ENCODE measurements at regions not wholly inside any gene's neighbourhood (a gene's known extent, or its start where the extent isn't known, plus 50 kb on each side); places are given as distances from the start of the nearest gene placed in this dataset.

GRCh38 chr14:65251213-65251612 lies 148.9 kb upstream of the MAX start:
- no peaks in the 10 kb centered on the region for H3K36me3 ChIP-seq (ENCODE audit: control insufficient read depth, insufficient read depth, low read length)
- no peak for DNase-seq (ENCODE audit: low read depth)

GRCh38 chr14:65252482-65253255 lies 150.4 kb upstream of the MAX start:
- no peaks in the 10 kb centered on the region for H3K36me3 ChIP-seq (ENCODE audit: control insufficient read depth, insufficient read depth, low read length)
- no peak overlapping the region for H3K4me3 ChIP-seq (ENCODE audit: low read depth, low read length)
- H3K27me3 ChIP-seq (ENCODE audit: control insufficient read depth, insufficient read depth, low read length): no peaks in the 10 kb centered on the region
- DNase-seq (ENCODE audit: low read depth): no peak
- TF ChIP-seq, protein P1, sequence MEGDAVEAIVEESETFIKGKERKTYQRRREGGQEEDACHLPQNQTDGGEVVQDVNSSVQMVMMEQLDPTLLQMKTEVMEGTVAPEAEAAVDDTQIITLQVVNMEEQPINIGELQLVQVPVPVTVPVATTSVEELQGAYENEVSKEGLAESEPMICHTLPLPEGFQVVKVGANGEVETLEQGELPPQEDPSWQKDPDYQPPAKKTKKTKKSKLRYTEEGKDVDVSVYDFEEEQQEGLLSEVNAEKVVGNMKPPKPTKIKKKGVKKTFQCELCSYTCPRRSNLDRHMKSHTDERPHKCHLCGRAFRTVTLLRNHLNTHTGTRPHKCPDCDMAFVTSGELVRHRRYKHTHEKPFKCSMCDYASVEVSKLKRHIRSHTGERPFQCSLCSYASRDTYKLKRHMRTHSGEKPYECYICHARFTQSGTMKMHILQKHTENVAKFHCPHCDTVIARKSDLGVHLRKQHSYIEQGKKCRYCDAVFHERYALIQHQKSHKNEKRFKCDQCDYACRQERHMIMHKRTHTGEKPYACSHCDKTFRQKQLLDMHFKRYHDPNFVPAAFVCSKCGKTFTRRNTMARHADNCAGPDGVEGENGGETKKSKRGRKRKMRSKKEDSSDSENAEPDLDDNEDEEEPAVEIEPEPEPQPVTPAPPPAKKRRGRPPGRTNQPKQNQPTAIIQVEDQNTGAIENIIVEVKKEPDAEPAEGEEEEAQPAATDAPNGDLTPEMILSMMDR (IDR thresholded peaks at IDR 0.05; ENCODE audit: insufficient read depth, low read length, poor library complexity, severe bottlenecking): no peak

More at GRCh38 chr14:65251213-65251612, 148.9 kb upstream of the MAX start:
- H3K27me3 ChIP-seq (ENCODE audit: control insufficient read depth, insufficient read depth, low read length): no peaks in the 10 kb centered on the region
- H3K4me3 ChIP-seq (ENCODE audit: low read depth, low read length): no peak overlapping the region
- TF ChIP-seq, protein P1 (IDR thresholded peaks at IDR 0.05; ENCODE audit: insufficient read depth, low read length, poor library complexity, severe bottlenecking): no peak

DNA sequence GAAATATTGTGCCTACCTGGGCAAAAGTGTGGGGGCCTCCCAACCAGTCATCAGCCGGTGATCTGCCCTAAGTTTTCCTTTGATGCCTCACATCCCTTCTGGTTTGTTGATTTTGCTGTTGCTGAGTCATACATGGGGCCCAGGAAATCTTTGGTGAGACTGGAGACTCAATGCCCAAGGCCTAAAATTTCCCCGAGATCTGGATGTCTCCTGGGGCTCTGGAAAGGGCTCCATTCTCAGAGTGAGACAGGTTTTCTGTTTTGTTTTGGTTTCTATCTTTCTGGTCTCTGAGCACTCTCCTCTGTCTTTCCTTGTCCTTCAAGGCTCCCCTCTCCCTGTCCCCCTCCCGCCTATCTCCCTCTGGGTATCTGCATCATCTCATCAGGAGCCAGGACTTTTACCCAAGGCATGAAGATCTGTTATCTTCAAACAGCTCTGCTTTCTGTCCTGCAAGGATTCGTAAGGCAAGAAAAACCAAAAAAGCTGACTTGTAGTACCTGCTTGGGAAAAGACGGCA lies 152.8 kb upstream of the MAX start:
- H3K36me3 ChIP-seq (ENCODE audit: control insufficient read depth, insufficient read depth, low read length): no peaks in the 10 kb centered on the region
- H3K4me3 ChIP-seq (ENCODE audit: low read depth, low read length): no peak overlapping the region
- TF ChIP-seq, protein P1 (IDR thresholded peaks at IDR 0.05; ENCODE audit: insufficient read depth, low read length, poor library complexity, severe bottlenecking): no peak
- no peaks in the 10 kb centered on the region for H3K27me3 ChIP-seq (ENCODE audit: control insufficient read depth, insufficient read depth, low read length)
- peak; percentile 53 for DNase-seq (ENCODE audit: low read depth)

DNA sequence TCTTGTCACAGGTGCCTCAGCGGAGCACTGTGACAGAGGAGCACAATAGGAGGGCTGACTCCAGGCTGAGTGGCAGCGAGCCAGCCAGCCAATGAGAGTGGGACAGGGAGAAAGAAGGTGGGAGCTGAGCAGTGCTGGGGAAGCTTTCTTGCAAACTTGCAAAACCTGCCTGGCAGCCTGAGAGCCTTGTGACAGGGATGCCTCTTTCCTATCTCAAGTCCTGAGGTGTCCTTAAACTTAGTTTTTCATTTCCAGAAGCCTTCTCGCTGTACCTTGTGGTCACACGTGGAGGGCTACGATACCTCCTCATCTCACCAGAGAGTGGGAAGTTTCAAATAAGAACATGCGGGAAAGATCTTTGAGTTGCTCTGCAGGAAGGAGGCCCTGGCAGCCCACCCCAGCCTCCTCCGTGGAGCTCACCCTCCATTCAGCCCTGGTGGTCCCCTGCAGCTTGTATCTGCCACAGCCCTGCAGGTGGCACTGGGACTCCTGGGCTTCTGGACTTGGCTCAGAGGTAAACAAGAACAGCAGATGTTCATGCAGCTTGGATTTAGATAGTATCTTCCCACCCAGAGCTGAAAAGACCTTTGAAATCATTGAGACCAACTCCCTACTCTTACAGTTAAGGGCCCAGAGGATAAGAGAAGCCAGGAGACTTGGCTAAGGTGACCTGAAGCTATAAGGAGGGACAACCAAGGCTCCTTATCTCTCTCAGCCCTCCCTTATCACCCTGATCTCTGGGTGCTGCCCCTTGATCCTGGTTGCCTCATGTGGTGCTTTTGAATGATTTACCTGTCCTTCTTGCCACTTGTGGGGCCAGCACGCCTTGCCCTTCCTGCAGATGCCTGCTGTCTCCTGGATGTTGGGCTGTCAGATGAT lies 153.5 kb upstream of the MAX start:
- Histone ChIP-seq H3K4me3 (ENCODE audit: low read depth, low read length) (no peak overlapping the region), H3K36me3 (ENCODE audit: control insufficient read depth, insufficient read depth, low read length) (no peaks in the 10 kb centered on the region), H3K27me3 (ENCODE audit: control insufficient read depth, insufficient read depth, low read length) (no peaks in the 10 kb centered on the region)
- TF ChIP-seq, protein P1 (IDR thresholded peaks at IDR 0.05; ENCODE audit: insufficient read depth, low read length, poor library complexity, severe bottlenecking): no peak
- no peak for DNase-seq (ENCODE audit: low read depth)

GRCh38 chr14:65256714-65257113 lies 154.4 kb upstream of the MAX start:
- no peak for DNase-seq (ENCODE audit: low read depth)
- TF ChIP-seq, protein P1 (IDR thresholded peaks at IDR 0.05; ENCODE audit: insufficient read depth, low read length, poor library complexity, severe bottlenecking): no peak
- H3K4me3 ChIP-seq (ENCODE audit: low read depth, low read length): no peak overlapping the region
- H3K36me3 ChIP-seq (ENCODE audit: control insufficient read depth, insufficient read depth, low read length): no peaks in the 10 kb centered on the region
- no peaks in the 10 kb centered on the region for H3K27me3 ChIP-seq (ENCODE audit: control insufficient read depth, insufficient read depth, low read length)
